SH-SY5Y (cell line): ENCODE measurements at regions not wholly inside any gene's neighbourhood (a gene's known extent, or its start where the extent isn't known, plus 50 kb on each side); places are given as distances from the start of the nearest gene placed in this dataset.

Experiments
- GATA2 ChIP-seq: IDR thresholded peaks from 2 replicates; pipeline ENCODE4 v1.6.1; 2011; ENCODE audit warnings: mild to moderate bottlenecking, low read depth, low read length
- GATA3 ChIP-seq: IDR thresholded peaks from 2 replicates; pipeline ENCODE4 v1.6.1; 2011; ENCODE audit warnings: low read depth, mild to moderate bottlenecking, low read length, moderate library complexity

GRCh38 chr11:122032317-122032716 lies 83.7 kb downstream of the BLID start:
- TF ChIP-seq GATA2, result no peak
- TF ChIP-seq GATA3, result no peak

- TF ChIP-seq GATA2 (no peak), GATA3 (no peak)
Observed at GRCh38 chr11:122031813-122032212, 84.2 kb downstream of the BLID start.

- TF ChIP-seq GATA3 (no peak), GATA2 (no peak)
Observed at GRCh38 chr11:122030286-122030685, 85.7 kb downstream of the BLID start.

- no peak for TF ChIP-seq GATA3
- no peak for TF ChIP-seq GATA2
Observed at GRCh38 chr11:122028545-122028944, 87.5 kb downstream of the BLID start.

- TF ChIP-seq GATA2, result no peak
- TF ChIP-seq GATA3, result no peak
Observed at GRCh38 chr11:122028036-122028435, 88.0 kb downstream of the BLID start.

- TF ChIP-seq GATA2, result no peak
Observed at GRCh38 chr11:122025757-122026156, 90.3 kb downstream of the BLID start.

- TF ChIP-seq GATA2, result no peak
- TF ChIP-seq GATA3, result no peak
Observed at GRCh38 chr11:122024278-122024677, 91.7 kb downstream of the BLID start.

GRCh38 chr11:122023614-122024250 lies 92.3 kb downstream of the BLID start:
- TF ChIP-seq GATA3 (no peak), GATA2 (no peak)

- no peak for TF ChIP-seq GATA3
- no peak for TF ChIP-seq GATA2
Observed at GRCh38 chr11:122022646-122023045, 93.4 kb downstream of the BLID start.

GRCh38 chr11:122020902-122021301 lies 95.1 kb downstream of the BLID start:
- TF ChIP-seq GATA3, result no peak
- TF ChIP-seq GATA2, result no peak

- TF ChIP-seq GATA3 (no peak), GATA2 (no peak)
Observed at GRCh38 chr11:122019908-122020694, 95.9 kb downstream of the BLID start.

GRCh38 chr11:122007601-122008071 lies 108.4 kb downstream of the BLID start:
- no peak for TF ChIP-seq GATA3
- TF ChIP-seq GATA2, result no peak

- no peak for TF ChIP-seq GATA3
- no peak for TF ChIP-seq GATA2
Observed at GRCh38 chr11:122004446-122004845, 111.6 kb downstream of the BLID start.

- TF ChIP-seq GATA2, result no peak
- TF ChIP-seq GATA3, result no peak
Observed at GRCh38 chr11:122002926-122003325, 113.1 kb downstream of the BLID start.

GRCh38 chr11:122002047-122002446 lies 114.0 kb downstream of the BLID start:
- TF ChIP-seq GATA3 (no peak), GATA2 (no peak)
